Breast epithelium (tissue), 3 donors: ENCODE measurements at regions not wholly inside any gene's neighbourhood (a gene's known extent, or its start where the extent isn't known, plus 50 kb on each side); places are given as distances from the start of the nearest gene placed in this dataset.
"Not testable (repeated sequence)": the region's sequence is repeated elsewhere in the genome, so short reads cannot be mapped to it uniquely, and the experiment has no call there.

Experiments
- CTCF ChIP-seq, 3 donors: fragments of 450-650 bp; IDR thresholded peaks; one replicate each; pipeline ENCODE4 v1.5.1; 2016 to 2017; ENCODE audit warnings: antibody characterized with exemption in 3 of 3, mild to moderate bottlenecking in 3 of 3, moderate library complexity in 3 of 3
- POLR2A ChIP-seq: fragments of 450-650 bp; IDR thresholded peaks from one replicate; pipeline ENCODE4 v1.6.1; 2016; ENCODE audit warnings: antibody characterized with exemption, mild to moderate bottlenecking, moderate library complexity
- POLR2AphosphoS5 ChIP-seq, 3 donors: sonication (generic); formaldehyde crosslinking; IDR thresholded peaks; one replicate each; pipeline ENCODE4 v1.6.1; 2017; ENCODE audit warnings: antibody characterized with exemption in 3 of 3

- not testable (repeated sequence) for TF ChIP-seq CTCF (IDR thresholded peaks at IDR 0.05); POLR2A; POLR2AphosphoS5 (IDR thresholded peaks at IDR 0.05)
Observed at GRCh38 chr2:87315183-87315902, 293.7 kb upstream of the PLGLB1 start.
